Stimulated activated CD4-positive, alpha-beta T cell treated with anti-CD3 and anti-CD28 coated beads, Interleukin-4, amount 100 ng/mL, for 24 hours (primary cell): ENCODE measurements at regions not wholly inside any gene's neighbourhood (a gene's known extent, or its start where the extent isn't known, plus 50 kb on each side); places are given as distances from the start of the nearest gene placed in this dataset.
"Not testable (repeated sequence)": the region's sequence is repeated elsewhere in the genome, so short reads cannot be mapped to it uniquely, and the experiment has no call there.

ENCODE experiments used
- DNase-seq: peaks from one replicate; pipeline ENCODE4 v3.0.0-alpha.2; 2020

DNA sequence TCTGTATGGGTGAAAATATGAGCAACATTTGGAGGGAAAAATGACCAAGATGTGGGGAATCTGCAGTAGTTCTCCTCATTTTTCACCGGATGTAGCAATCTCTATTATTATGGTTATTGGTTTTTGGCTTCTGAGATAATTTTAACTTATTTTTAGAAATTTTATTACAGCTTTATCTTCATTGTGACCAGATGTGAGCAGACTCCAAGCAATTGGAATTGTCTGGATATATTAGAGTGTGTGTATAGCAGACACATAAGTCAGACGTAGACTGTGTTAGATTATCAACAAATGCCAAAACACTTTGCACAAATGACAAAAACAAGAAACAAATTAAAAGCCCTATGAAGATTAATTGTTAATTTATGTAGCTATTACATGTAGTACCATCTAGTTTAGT lies 249.1 kb downstream of the DNAJB9 start:
- DNase-seq, result no peak

DNA sequence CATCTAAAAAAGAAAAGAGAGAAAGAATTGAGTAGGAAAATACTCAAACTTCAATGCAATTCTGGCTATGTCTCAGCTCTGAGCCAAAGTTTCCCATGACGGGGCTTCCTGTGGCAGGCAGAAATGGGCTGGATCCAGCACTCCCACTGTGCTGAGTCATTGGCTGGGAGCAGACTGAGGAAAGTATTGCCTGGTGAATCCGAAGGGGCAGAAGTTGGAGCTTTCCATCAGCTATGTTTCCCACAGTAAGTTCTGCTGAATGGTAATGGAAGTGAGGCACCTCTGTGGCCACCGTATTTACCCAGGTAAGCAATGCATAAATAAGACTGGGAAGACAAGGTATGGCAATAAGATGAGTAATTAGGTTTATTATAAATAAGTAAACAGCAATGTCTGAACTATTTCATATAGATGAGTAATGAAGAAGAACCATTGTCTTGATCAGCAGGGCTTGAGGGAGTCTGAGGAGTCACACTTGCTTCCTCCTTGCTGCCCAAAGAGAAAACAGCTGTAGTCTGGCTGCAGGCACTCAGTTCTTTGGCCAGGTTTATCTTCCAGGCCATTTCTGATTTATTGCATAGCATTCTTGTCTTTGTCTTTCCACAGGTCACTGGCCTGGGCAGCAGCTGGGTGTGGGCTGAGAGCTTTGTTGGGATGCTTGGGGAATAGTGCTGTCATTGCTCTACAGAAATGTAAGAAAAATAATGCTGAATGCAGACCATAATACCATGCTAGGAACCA lies 255.3 kb downstream of the DNAJB9 start:
- DNase-seq, result no peak

DNA sequence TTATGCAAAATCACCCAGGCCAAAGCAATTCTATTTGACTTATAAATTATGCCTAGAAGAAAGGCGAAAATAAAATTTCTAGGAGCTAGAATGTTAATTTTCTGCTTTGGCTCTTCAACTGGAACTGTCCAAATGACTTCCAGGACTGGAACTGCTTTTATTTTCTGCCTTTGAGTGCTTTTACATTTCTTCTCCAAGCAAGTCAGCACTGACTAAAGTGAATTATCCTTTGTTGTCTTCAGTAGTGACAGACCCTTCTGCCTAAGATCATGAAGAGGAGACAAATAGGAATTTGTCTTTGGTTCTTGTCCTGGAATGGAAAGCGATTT lies 255.9 kb downstream of the DNAJB9 start:
- DNase-seq, result no peak

DNA sequence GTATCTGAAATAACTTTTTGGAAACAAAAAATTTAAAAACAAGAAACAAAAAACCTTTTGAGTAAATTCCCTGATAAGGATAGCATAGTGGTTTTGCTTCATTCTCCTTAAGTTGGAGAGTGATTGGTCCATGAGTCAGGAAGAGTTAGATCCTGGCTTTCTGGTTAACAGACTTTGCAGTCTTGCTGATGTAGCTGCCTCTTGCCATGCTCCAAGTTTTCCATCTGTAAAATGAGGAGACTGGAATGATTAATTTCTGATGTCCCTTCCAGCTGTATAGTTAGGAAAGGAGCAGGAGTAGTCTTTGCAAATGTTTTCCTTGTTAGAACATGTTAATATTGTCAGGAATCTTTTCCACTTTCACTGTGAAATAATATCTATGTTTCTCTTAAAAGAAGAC lies 266.6 kb downstream of the DNAJB9 start:
- DNase-seq, result no peak

DNA sequence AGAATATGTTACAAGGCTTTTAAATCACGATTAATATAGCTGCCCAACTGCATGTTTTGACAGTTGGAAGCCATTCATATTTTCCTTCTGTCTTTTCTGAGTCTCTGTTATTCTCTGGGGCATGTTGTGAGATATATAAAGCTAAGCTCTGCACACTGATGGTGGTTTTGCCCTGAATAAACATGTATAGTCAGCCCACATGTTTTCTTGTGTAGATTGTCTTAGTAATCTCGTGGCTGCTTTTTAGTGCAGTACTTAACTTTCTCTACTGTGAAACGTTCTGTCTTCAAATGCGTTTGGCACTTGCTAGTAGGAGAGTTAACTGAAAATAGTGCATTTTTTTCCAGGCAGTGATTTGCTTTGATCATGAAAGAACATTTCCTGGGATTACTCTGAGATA lies 268.5 kb downstream of the DNAJB9 start:
- no peak for DNase-seq

DNA sequence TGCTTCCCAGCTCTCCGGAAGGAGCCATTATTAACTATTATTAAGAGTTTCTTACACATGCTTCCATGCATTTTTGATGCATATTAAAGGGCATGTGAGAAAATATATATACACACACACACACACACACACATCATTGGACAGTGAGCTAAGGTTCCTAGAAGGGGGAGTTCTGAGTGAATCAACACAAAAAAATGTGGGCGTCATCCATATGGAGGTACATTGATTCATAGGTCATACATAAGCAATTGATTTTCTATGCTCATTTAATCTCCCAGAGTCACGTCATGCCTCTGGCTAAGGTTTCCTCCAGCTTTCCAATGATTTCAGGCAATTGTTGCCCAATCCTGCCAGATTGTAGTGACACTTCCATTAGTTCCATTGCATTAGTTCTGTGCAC lies 269.4 kb downstream of the DNAJB9 start:
- no peak for DNase-seq

DNA sequence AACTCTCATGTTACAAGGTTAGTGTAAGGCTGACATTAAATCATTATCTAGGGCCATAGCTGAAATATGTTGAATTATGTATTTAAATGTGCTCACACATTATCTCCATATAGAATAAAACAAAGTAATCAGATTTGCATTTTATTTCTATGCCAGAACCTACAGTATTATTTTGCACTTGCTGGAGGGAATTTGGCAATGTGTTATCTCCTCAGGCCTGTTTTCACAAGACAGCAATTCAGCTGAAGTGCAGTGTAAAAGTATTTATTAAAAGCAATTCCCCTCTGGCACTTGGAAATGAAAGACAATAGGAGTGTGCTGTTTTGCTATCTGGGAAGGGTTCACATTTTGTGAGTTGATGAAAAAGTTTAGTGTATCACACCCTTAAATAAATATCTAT lies 276.3 kb downstream of the DNAJB9 start:
- no peak for DNase-seq

DNA sequence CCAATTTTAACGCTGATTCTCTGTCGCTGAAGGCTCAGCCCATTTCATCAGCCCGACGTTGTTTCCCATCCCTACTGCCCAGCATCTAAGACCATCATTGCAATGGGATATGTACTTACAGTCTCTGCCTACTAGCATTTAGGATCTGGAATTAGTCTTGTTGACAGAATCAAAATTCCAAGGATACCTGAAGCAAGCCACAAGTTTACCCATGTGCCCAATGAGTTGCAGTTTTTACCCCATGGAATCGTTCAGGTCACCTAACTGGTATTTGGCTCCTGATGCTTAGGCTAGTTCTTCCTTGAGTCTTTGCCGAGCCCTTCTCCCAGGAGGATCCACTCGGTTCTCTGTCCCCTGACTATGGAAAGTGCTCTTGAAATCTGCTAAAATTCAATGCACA lies 276.8 kb downstream of the DNAJB9 start:
- DNase-seq, result no peak

DNA sequence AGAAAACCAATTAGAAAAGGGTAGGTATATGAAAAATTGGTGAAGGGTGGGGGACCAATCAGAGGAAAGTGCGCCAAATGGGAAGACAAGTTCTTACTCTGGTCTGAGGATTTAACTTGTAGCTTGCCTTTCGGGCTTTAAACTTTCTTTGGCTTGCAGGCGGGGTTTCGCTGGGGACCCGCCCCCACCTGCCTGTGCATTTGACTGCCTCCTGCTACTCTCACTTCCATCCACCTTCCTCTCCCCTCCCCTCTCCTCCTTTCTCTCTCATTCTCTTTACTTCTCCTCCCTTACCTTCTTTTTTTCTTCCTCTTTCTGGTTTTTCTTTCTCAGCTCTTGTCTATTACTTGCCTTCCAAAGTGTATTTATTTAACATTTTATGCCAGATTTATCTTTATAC lies 278.8 kb downstream of the DNAJB9 start:
- no peak for DNase-seq

DNA sequence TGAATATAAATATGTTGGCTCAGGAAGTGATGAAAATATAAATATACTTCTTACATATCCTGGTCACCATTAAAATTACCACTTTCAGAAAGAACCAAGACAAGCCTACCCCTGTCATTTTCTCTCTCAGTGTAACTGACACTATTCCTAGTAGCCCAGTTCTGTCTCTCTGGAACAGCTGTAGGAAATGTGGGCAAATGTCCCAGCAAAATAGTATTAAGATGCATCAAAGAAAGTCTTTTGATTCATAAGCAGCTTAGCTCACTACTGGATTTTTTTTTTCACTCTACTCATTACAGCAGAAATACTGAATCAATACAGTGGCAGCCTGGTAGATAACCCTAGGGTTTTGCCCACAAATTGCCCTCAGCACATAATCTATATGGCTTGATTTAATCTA lies 290.9 kb downstream of the DNAJB9 start:
- no peak for DNase-seq

DNA sequence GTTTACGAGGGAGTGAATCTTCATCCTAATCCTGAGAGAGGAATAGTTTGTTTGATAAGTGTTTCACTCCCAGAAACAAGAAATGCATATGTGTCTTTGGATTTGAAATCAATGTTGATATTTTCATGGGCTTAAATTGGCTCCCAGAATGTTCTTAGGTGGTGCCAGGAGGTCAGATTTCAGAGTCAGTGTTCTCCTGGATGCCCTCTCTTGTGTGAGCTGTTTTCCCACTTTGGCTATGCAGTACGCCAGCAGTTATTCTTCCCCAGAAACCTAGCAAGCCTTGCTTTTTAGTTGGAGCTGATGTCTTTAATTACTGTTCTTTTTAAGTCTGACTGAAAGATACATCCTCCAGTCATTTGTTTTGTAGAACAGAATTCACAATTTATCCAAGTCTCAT lies 291.4 kb downstream of the DNAJB9 start:
- no peak for DNase-seq

DNA sequence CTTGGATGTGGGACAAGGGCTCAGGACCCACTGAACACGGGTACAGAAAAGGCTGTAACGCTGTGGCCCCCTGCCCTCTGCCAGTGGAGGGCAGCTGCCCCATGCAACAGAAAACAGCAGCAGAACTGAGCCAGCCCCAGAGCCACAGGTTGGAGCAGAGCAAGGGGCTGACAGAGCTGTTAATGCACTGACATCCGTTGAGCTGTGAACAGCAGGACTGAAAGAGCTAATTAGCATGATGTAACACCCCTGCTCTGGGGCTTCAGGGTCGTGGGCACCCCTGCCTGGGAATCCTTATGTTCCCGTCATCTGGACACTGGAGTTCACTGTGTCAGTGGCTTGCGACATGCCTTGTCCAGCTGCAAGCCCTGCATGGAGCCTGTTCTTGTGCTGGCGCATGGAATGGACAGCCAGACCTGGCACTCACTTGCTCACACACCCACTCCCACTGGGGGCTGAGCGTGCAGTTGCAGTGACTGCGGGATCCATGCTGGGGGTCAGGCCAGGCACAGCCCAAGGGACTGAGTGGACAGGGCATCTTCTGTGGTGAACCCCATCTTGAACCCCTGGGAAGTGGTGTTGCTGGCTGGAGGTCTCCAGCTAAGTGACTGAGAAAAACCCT lies 293.7 kb downstream of the DNAJB9 start:
- DNase-seq, result no peak

DNA sequence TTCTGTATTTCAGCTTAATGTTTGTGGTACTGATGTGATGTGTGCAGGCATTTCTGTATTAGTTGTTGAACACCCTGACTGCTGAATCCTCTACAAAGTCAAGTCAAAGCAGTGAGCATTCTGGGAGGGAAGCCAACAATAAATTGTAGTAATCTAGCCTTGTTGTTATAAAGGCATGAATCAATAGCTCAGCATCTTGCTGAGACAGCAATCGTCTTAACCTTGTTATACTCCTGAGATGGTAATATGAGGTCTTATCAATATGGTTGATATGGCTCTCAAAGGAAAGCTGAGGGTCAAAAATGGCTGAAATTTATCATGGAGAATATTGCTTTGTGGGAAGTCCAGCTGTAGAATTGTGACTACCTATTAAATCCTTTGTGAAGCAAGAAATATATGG lies 299.4 kb downstream of the DNAJB9 start:
- no peak for DNase-seq

DNA sequence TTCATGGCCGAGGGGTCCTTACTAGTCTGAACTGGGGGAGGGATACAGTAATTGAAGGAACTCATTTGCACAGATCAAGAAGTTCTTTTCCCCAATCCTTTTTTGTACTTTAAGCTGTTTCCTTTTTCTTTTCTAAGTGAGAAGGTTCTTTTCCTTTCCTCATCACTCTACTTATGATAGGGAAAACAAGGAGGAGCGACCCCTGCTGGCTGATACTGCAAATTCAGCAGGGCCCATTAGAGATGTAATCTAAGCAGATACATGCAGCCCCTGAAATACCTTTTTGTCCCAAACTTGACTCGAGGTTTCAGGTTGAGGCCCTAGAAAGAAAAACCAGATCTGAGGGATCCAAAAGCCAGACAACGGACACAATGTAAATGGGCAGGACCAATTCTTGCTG lies 305.5 kb downstream of the DNAJB9 start:
- DNase-seq, result no peak

DNA sequence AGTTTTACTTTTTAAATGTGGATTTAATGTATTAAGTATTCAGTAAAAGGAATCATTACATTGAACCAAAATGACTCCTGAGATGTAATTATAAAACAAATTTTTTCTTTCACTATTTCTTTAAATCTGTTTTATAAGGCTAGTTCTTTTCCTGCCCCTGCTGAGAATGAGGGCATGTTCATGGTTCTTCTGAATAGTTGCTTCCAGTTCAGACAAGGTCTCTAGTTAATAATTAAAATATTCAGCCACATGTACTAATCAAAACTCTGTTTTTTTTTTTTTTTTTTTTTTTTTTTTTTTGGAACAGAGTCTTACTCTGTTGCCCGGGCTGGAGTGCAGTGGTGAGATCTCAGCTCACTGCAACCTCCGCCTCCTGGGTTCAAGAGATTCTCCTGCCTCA lies 321.2 kb downstream of the DNAJB9 start:
- DNase-seq, result no peak

DNA sequence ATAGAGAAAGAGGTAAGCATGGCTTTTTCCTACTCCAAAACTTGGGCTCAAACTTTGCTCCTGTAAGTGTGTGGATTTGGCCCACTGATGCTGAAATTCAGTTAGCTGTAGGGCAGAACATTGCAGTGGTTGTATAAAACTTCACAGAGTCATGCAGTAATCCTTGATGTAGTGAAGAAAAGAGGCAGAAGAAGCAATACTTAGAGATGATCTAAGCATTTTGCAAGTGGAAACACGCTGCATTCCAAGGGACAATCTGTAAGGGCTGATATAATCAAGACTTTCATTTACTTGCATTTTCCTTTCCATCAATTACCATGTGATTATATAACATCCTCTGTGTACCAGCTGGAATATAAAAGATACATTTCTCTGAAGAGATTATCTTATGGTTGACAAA lies 338.8 kb downstream of the DNAJB9 start:
- no peak for DNase-seq

DNA sequence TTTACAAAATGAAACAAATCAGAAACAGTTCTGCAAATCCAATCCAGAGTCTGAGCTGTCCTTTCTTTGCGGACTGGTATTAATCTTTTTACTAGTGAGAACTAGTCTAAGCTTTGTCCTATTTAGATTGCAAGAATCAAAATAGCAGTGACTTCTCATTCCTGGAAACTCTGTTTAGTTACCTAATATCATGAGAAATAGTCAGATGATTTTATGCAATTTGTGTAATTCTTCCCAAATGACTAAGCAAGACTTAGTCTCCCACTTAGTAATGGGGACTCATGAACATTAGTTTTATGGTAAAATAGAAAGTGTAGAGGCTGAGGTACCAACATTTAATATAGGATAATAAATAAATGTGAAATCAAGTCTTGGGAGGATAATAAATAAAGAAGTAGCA lies 341.3 kb downstream of the DNAJB9 start:
- no peak for DNase-seq

DNA sequence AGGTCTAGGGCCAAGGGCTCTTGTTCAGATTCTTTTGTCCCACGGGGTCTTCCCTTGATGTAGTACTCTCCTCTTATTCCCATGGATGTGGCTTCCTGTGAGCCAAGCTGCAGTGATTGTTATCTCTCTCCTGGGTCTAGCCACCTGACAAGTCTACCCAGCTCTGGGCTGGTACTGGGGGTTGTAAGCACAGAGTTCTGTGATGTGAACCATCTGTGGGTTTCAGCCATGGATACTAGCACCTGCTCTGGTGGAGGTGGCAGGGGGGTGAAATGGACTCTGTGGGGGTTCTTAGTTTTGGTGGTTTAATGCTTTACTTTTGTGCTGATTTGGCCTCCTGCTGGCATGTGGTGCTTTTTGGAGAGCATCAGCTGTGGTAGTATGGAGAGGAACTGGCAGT lies 350.8 kb downstream of the DNAJB9 start:
- DNase-seq, result no peak

DNA sequence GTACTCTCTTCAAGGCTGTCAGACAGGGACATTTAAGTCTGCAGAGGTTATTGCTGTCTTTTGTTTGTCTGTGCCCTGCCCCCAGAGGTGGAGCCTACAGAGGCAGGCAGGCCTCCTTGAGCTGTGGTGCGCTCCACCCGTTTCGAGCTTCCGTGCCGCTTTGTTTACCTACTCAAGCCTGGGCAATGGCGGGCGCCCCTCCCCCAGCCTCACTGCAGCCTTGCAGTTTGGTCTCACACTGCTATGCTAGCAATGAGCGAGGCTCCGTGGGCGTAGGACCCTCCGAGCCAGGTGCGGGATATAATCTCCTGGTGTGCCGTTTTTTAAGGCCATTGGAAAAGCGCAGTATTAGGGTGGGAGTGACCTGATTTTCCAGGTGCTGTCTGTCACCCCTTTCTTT lies 373.4 kb downstream of the DNAJB9 start:
- DNase-seq, result not testable (repeated sequence)

DNA sequence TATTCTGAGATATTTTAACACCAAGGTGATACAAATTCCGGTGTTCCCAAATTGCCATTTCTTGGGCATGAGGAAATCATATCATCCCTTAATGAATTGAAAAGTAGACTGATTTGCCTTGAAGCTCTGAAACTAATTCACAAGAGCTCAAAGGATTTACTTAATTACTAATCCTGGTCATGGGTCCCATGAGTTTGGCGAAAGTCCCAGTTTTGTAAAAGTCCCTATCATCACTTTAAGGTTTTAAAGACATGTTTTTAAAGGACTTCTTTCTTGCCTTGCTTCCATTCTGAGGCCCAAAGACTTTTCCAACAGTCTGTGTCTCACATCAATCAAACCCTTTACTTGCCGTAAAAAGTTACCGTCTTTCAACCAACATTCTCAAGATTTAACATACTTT lies 377.9 kb downstream of the DNAJB9 start:
- no peak for DNase-seq

DNA sequence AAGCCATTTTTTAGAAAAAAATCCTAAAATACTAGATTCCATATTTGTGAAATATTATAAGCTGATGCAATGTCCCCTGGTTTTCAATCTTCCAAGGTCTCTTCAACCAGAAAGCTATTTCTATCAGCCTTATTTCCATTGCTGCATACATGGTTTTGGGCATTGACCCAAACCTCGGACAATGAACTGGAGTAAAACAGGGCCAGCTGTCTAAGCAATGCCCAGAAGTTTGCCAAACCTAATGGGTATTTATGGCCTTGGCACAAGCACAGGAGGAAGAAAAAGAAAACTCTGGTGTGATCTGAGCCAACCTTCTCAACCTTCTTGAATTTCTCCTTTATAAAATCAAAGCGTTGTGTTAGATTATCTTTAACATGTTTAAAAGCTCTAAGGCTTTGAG lies 402.3 kb downstream of the DNAJB9 start:
- DNase-seq, result no peak

DNA sequence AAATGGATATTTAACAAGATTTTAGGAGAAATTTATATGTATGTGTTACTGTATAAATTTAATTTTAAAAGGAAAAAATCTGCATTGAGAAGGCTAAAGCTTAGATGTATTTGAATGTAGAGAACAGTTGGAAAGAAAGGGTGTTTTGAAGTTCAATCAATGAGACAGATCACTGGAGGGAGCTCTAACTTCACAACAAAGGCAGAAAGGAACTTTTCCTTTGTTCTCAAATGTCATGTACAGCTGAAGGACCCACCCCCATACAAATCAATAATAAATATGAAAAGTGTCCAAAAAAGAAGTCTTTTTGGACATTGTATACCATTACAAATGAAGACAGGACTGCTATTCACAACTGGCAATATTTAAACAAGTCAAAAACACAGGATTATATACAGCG lies 403.4 kb downstream of the DNAJB9 start:
- DNase-seq, result no peak

DNA sequence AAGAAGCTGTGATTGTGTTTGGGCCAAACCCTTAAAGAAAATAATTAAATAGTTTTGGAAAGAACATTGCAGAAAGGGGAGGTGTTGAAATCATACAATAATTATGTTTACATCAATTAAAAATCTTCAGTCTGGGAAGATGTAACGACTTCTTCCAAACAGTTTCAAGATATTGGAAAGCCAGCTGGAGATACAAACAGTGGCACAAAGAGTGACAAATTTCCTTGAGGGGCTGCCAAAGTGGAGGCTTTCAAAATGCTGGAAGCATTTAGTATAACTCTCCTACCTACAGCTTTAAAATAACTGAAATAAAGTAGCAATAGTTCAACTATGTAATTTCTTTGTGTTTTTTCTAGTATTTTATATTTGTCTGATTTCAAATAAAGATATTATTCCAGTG lies 405.0 kb downstream of the DNAJB9 start:
- DNase-seq, result no peak

DNA sequence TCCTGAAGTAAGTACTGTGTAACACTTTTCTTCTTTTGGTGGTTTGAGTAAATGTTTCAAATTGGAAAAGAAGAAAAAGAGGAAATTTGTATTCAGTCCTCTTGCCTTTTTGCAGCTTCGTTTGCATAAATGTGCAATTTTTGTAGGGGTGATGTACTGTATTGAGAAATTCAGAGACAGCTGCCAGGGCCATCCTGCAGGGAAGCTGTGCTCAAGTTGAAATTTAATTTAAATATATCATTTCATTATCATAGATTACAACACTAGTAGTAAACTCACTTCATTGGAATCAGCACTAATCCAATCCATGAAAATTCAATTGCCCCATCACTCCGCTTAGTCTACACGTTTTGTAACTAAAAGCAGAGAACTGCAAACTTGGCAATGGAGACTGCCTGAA lies 415.4 kb downstream of the DNAJB9 start:
- no peak for DNase-seq

DNA sequence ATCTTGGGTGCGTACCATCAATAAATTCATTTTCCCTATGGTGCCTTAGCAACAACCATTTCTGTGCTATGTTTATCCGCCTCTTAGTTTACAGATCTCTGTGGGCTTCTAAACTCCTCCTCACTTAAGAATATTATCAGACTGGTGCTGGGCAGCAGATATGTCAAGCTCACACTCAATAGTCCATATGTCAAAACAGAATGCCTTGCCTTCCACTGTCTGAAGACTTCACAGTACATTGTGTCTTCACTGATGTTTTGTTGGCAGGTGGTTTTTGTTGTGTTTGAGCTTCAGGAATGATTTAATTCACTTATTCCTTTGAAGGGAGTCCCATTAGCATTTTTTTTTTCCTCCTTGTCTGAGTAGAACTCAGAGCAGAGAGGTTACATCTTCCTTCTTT lies 419.6 kb downstream of the DNAJB9 start:
- DNase-seq, result no peak
